ENCODE measurements at regions not wholly inside any gene's neighbourhood (a gene's known extent, or its start where the extent isn't known, plus 50 kb on each side); places are given as distances from the start of the nearest gene placed in this dataset.

- DNase-seq (ENCODE audit: extremely low spot score): no peak
- no peak for TF ChIP-seq CTCF (IDR thresholded peaks at IDR 0.05; ENCODE audit: control extremely low read depth, extremely low read depth, low read depth, missing control alignments)
- ChIA-PET CTCF (interaction anchor here (1.0 kb wide), 1 partner anchor 91 kb away, joined by 3 read pairs; no protein-coding TSS in a partner anchor), POLR2A (no interaction called here)
Measured at GRCh38 chr15:70557521-70558258, 205.7 kb downstream of the UACA start.

DNA sequence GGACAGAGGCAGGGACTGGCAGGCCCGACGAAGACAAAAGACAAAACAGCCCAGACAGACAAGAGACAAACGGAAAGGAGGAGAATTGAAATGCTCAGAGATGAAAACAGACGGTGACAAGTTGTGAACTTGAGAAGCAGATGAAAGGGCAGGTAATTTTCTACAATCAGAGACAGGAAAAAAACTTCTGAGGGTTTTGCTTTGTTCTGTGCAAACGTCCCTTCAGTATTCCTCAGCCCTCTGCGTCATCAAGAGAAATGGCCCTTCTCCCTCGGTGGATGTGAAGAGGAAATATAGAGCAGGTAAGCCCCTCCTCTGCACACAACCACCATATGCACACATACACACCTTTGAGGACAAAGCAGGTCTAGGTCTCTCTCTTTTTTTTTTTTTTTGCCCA is 206.6 kb downstream of the UACA start:
- CTCF ChIA-PET: interaction anchor here (1.5 kb wide), 1 partner anchor 11 kb away, joined by 4 read pairs; no protein-coding TSS in a partner anchor
- TF ChIP-seq CTCF (IDR thresholded peaks at IDR 0.05; ENCODE audit: control extremely low read depth, extremely low read depth, low read depth, missing control alignments): no peak
- POLR2A ChIA-PET: no interaction called here
- DNase-seq (ENCODE audit: extremely low spot score): no peak

DNA sequence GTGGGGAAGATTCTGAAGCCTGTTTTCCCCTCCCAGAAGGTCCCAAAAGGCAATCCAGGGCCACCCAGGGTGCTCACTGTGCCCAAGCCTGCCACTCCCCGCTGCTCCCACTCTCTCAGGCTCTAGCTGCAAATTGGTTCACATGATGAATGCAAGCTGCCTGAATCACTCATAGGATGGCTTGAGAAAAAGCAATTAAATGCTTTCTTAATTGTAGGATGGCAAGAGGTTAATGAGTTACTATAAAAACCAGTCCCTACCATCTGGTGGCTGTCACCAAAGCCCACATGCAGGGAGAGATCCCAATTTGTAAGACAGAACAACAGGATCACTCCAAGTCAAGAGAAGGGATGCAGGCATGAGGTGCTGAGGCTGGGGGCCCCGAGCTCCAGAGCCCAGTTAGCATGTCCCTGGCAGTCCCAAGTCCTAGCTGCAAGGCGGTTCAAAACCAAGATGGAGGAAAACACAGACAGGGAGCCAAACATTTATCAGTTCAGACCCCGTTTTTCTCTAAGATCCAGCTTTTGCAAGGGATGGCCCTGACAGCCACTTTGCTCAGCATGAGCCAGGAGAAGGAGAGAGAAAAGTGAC is 207.1 kb downstream of the UACA start:
- DNase-seq (ENCODE audit: extremely low spot score): no peak
- ChIA-PET CTCF (interaction anchor here (1.5 kb wide), 1 partner anchor 10 kb away, joined by 4 read pairs; no protein-coding TSS in a partner anchor), POLR2A (no interaction called here)
- no peak for TF ChIP-seq CTCF (IDR thresholded peaks at IDR 0.05; ENCODE audit: control extremely low read depth, extremely low read depth, low read depth, missing control alignments)

DNA sequence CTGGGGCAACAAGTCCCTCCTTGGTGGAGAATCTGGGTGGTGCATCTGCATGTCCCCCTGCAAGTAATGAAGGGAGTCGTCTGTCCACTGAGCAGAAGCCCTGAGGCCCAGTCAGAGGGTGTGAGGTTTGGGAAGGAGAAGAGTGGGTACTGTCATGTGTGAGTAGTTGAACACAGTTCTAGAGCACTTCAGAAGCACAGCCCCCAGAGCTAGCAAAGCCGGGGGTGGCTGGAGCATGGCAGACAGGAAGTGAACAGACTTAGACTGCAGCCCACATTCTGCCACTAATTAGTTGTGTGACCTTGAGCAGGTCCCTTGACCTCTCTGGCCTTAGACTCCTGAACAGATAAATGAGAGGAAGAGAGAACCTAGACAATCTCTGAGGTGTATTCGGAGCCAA is 207.6 kb downstream of the UACA start:
- POLR2A ChIA-PET: no interaction called here
- CTCF ChIA-PET: interaction anchor here (0.8 to 1.5 kb wide), 2 partner anchors 10 kb away, joined by 3 to 4 read pairs; no protein-coding TSS in a partner anchor
- DNase-seq (ENCODE audit: extremely low spot score): no peak
- TF ChIP-seq CTCF (IDR thresholded peaks at IDR 0.05; ENCODE audit: control extremely low read depth, extremely low read depth, low read depth, missing control alignments): no peak

DNA sequence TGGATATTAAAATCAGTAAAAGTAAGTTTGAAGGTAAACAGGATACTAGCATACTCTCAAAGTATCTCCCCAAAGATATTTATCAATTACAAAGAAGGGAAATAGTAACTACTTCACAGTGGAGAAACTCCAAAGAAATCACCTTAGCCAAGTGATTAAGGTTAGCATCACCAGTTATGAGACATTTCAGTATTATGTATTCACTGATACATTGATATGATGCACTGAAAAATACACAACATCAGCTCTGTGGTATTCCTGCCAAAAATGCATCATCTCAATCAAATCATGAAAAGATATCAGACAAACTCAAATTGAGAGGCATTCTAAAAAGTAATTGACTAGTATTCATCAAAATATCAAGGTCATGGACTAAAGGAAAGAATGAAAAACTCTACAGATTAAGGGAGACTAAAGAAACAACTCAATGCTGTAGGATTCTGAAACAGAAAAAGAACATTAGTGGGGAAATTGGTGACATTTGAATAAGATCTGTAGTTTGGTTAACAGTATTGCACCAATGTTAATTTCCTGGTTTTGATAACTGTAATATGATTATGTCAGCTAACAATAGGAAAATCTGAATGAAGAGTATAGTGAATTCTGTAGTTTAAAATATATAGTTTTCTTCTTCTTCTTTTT is 215.4 kb downstream of the UACA start:
- no peak for DNase-seq (ENCODE audit: extremely low spot score)
- no peak for TF ChIP-seq CTCF (IDR thresholded peaks at IDR 0.05; ENCODE audit: control extremely low read depth, extremely low read depth, low read depth, missing control alignments)
- ChIA-PET CTCF (interaction anchor here (2.5 kb wide), 1 partner anchor 12 kb away, joined by 9 read pairs; no protein-coding TSS in a partner anchor), POLR2A (no interaction called here)

GRCh38 chr15:70545526-70545925 is 217.8 kb downstream of the UACA start:
- DNase-seq (ENCODE audit: extremely low spot score): no peak
- no peak for TF ChIP-seq CTCF (IDR thresholded peaks at IDR 0.05; ENCODE audit: control extremely low read depth, extremely low read depth, low read depth, missing control alignments)
- ChIA-PET CTCF (interaction anchor here (1.4 to 1.8 kb wide), 2 partner anchors 10 to 31 kb away, joined by 3 to 4 read pairs; no protein-coding TSS in a partner anchor), POLR2A (no interaction called here)

Measured in GM10248 (cell line).